CD4-positive, alpha-beta T cell (primary cell): ENCODE measurements at regions not wholly inside any gene's neighbourhood (a gene's known extent, or its start where the extent isn't known, plus 50 kb on each side); places are given as distances from the start of the nearest gene placed in this dataset.

ENCODE experiments used
- ATAC-seq: fragments of 200-7000 bp; cut with Tn5 transposase; one replicate; pipeline ENCODE4 v1.10.0; 2022; ENCODE audit warnings: mild to moderate bottlenecking; ENCODE audit not compliant: poor library complexity
- CTCF ChIA-PET: fragments of 350-600 bp; sonication (Branson Sonifier 250); formaldehyde crosslinking; loops from one replicate; lab custom pipeline; 2021; ENCODE audit warnings: antibody characterized with exemption, inconsistent platforms; lab: Charles Lee
- POLR2A ChIA-PET: fragments of 350-600 bp; sonication (Branson Sonifier 250); formaldehyde crosslinking; loops from one replicate; lab custom pipeline; 2021; ENCODE audit warnings: antibody characterized with exemption, inconsistent platforms; lab: Charles Lee
- DNase-seq, 14 experiments: peaks; one replicate each; pipeline ENCODE4 v3.0.0-alpha.2; 2013 to 2020; ENCODE audit warnings: mixed read lengths in 2 of 14
- H3K27ac ChIP-seq, 2 donors: one replicate each; pipeline versions ENCODE4 v1.5.1 to v1.7.0; 2013; ENCODE audit warnings: low read length in 2 of 2, low read depth in 1 of 2, mild to moderate bottlenecking in 1 of 2
- H3K27me3 ChIP-seq, 2 experiments: 1 replicate in 1 of 2; 2 replicates in 1 of 2; pipeline versions ENCODE4 v1.6.1 to v1.7.0; 2013; ENCODE audit warnings: low read length in 2 of 2, control low read depth in 1 of 2, mild to moderate bottlenecking in 1 of 2, moderate library complexity in 1 of 2; ENCODE audit not compliant: insufficient read depth in 2 of 2, control insufficient read depth in 1 of 2
- H3K36me3 ChIP-seq: one replicate; pipeline ENCODE4 v1.6.1; 2013; ENCODE audit warnings: low read length, control low read depth; ENCODE audit not compliant: insufficient read depth
- H3K4me1 ChIP-seq: one replicate; pipeline ENCODE4 v1.6.1; 2013; ENCODE audit warnings: low read length, control low read depth; ENCODE audit not compliant: insufficient read depth
- H3K4me3 ChIP-seq: one replicate; pipeline ENCODE4 v1.5.1; 2013; ENCODE audit warnings: mild to moderate bottlenecking, low read length, moderate library complexity
- H3K9me3 ChIP-seq, 2 experiments: 1 replicate in 1 of 2; 2 replicates in 1 of 2; pipeline versions ENCODE4 v1.6.1 to v1.7.0; 2013; ENCODE audit warnings: low read length in 2 of 2, mild to moderate bottlenecking in 2 of 2, control low read depth in 1 of 2, moderate library complexity in 1 of 2; ENCODE audit not compliant: control insufficient read depth in 1 of 2, insufficient read depth in 1 of 2
- H3K27ac Mint-ChIP-seq: one replicate; pipeline ENCODE4 v1.8.0; 2020; ENCODE audit warnings: mixed read lengths
- H3K27me3 Mint-ChIP-seq: one replicate; pipeline ENCODE4 v1.8.0; 2021; ENCODE audit warnings: mixed read lengths
- H3K36me3 Mint-ChIP-seq: one replicate; pipeline ENCODE4 v1.8.0; 2021; ENCODE audit warnings: low read depth, mixed read lengths
- H3K4me1 Mint-ChIP-seq: one replicate; pipeline ENCODE4 v1.8.0; 2021; ENCODE audit warnings: low read depth, mixed read lengths
- H3K4me3 Mint-ChIP-seq: one replicate; pipeline ENCODE4 v1.8.0; 2020; ENCODE audit warnings: mild to moderate bottlenecking, mixed read lengths
- H3K9me3 Mint-ChIP-seq: one replicate; pipeline ENCODE4 v1.8.0; 2020; ENCODE audit warnings: mixed read lengths
- intact Hi-C, 2 experiments: fragments of 100-400 bp; cut with DNase I in 1 of 2; cut with micrococcal nuclease in 1 of 2; formaldehyde crosslinking; loops; one replicate each; pipeline versions ENCODE4 v1.15.1 to v1.9.0; 2023 to 2025; cut with DNase I, micrococcal nuclease
- TF ChIP-seq, protein P1 (sequence below): fragments of 200-600 bp; IDR thresholded peaks from one replicate; pipeline ENCODE4 v1.8.0; 2022; ENCODE audit warnings: antibody characterized with exemption, mild to moderate bottlenecking

DNA sequence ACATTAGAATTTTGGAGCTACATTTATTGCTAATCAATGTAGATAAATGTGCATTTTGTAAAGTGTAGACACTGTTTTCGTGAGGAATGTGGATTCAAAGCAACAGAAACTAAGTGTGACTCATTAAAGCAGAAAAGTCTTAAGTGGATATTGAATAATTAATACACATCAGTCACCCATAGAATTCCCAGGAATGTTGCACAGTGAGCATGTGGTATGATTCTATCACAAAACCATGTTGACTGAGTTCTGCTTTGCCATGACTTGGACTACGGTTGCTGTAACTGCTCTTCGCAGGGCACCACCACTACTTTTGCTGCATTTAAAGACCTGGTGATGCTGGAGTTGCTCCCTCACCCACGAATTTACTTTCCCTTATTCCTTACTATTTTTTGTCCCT is 471.8 kb downstream of the KCNT2 start:
- Mint-ChIP-seq H3K27ac (no peak overlapping the region), H3K4me1 (no peaks in the 10 kb centered on the region), H3K9me3 (no peaks in the 10 kb centered on the region), H3K27me3 (no peaks in the 10 kb centered on the region), H3K4me3 (no peak overlapping the region), H3K36me3 (no peaks in the 10 kb centered on the region)
- H3K9me3 ChIP-seq = no peaks in the 10 kb centered on the region
- ChIA-PET CTCF (no interaction called here), POLR2A (interaction anchor here (1.1 kb wide), 1 partner anchor 12 kb away, joined by 3 read pairs; no protein-coding TSS in a partner anchor)
- no peaks in the 10 kb centered on the region for H3K4me1 ChIP-seq
- DNase-seq (no peak), ATAC-seq (no peak)
- no peaks in the 10 kb centered on the region for H3K36me3 ChIP-seq
- no peak overlapping the region for H3K27ac ChIP-seq
- no peaks in the 10 kb centered on the region for H3K27me3 ChIP-seq
- TF ChIP-seq, protein P1, sequence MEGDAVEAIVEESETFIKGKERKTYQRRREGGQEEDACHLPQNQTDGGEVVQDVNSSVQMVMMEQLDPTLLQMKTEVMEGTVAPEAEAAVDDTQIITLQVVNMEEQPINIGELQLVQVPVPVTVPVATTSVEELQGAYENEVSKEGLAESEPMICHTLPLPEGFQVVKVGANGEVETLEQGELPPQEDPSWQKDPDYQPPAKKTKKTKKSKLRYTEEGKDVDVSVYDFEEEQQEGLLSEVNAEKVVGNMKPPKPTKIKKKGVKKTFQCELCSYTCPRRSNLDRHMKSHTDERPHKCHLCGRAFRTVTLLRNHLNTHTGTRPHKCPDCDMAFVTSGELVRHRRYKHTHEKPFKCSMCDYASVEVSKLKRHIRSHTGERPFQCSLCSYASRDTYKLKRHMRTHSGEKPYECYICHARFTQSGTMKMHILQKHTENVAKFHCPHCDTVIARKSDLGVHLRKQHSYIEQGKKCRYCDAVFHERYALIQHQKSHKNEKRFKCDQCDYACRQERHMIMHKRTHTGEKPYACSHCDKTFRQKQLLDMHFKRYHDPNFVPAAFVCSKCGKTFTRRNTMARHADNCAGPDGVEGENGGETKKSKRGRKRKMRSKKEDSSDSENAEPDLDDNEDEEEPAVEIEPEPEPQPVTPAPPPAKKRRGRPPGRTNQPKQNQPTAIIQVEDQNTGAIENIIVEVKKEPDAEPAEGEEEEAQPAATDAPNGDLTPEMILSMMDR = no peak
- no peak overlapping the region for H3K4me3 ChIP-seq
- intact Hi-C loops = no loop called here

DNA sequence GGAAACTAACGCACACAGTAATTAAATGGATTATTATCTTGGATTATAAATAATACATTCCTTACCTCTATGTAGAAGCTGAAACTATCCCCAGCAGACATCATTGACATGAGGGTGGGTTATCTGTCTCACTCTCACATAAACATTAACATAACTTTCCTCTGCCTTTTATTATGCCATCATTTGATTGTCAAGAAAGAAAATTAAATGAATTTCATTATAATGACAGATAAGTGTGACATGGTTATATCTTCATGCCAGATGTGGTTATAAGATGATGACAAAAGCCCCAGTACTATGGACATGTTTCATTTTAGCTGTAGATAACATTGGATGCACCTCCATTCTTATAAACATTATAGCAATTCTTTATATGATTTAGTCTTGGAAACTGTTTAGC is 476.5 kb downstream of the KCNT2 start:
- Mint-ChIP-seq H3K27me3 (no peaks in the 10 kb centered on the region), H3K9me3 (no peaks in the 10 kb centered on the region), H3K4me3 (no peak overlapping the region), H3K27ac (no peak overlapping the region), H3K36me3 (no peaks in the 10 kb centered on the region), H3K4me1 (no peaks in the 10 kb centered on the region)
- ATAC-seq (no peak), DNase-seq (no peak)
- Histone ChIP-seq H3K4me3 (no peak overlapping the region), H3K36me3 (no peaks in the 10 kb centered on the region), H3K4me1 (no peaks in the 10 kb centered on the region), H3K27me3 (no peaks in the 10 kb centered on the region), H3K9me3 (no peaks in the 10 kb centered on the region), H3K27ac (no peak overlapping the region)
- ChIA-PET CTCF (no interaction called here), POLR2A (no interaction called here)
- intact Hi-C loops = no loop called here
- TF ChIP-seq, protein P1 = no peak

GRCh38 chr1:196128835-196129234 is 479.4 kb downstream of the KCNT2 start:
- Mint-ChIP-seq H3K27me3 (no peaks in the 10 kb centered on the region), H3K4me3 (no peak overlapping the region), H3K36me3 (no peaks in the 10 kb centered on the region), H3K27ac (no peak overlapping the region), H3K4me1 (no peaks in the 10 kb centered on the region), H3K9me3 (no peaks in the 10 kb centered on the region)
- intact Hi-C loops = no loop called here
- ATAC-seq (no peak), DNase-seq (no peak)
- TF ChIP-seq, protein P1 = no peak
- Histone ChIP-seq H3K27ac (no peak overlapping the region), H3K27me3 (no peaks in the 10 kb centered on the region), H3K4me1 (no peaks in the 10 kb centered on the region), H3K4me3 (no peak overlapping the region), H3K36me3 (no peaks in the 10 kb centered on the region), H3K9me3 (no peaks in the 10 kb centered on the region)
- ChIA-PET POLR2A (no interaction called here), CTCF (no interaction called here)
